IMR-90 (cell line): ENCODE measurements at regions not wholly inside any gene's neighbourhood (a gene's known extent, or its start where the extent isn't known, plus 50 kb on each side); places are given as distances from the start of the nearest gene placed in this dataset.

Source experiments
- ATAC-seq: fragments of 200-7000 bp; cut with Tn5 transposase; 2 replicates; pipeline ENCODE4 v1.9.1; 2020; ENCODE audit warnings: low read depth, mild to moderate bottlenecking, moderate library complexity
- BruUV-seq: library from RNA; stranded (reverse); fragments of 400-500 nt; replicated peaks from 2 replicates; lab custom pipeline; 2021; lab: Mats Ljungman, UMichigan
- CTCF ChIA-PET: fragments of 300-600 bp; formaldehyde crosslinking; extraction: SDS; loops from one replicate; lab custom pipeline; 2021; ENCODE audit warnings: antibody characterized with exemption; lab: Yijun Ruan, JAX
- POLR2A ChIA-PET: fragments of 300-600 bp; sonication (Branson Sonifier 250); formaldehyde crosslinking; loops from one replicate; lab custom pipeline; 2022; ENCODE audit warnings: antibody characterized with exemption; ENCODE audit not compliant: unreplicated experiment; lab: Charles Lee
- DNase-seq: peaks from one replicate; pipeline ENCODE4 v3.0.0; 2013
- H2AFZ ChIP-seq: replicated peaks from 2 replicates; pipeline ENCODE3; 2013; ENCODE audit warnings: low read length, mild to moderate bottlenecking; ENCODE audit not compliant: poor library complexity
- H2AK5ac ChIP-seq: 2 replicates; pipeline ENCODE4 v1.6.1; 2013; ENCODE audit warnings: low read depth, low read length, inconsistent platforms
- H2AK9ac ChIP-seq: replicated peaks from 2 replicates; pipeline ENCODE3; 2013; ENCODE audit warnings: mild to moderate bottlenecking, low read depth, low read length, moderate library complexity; ENCODE audit not compliant: poor library complexity
- H2BK120ac ChIP-seq: 2 replicates; pipeline ENCODE4 v1.6.1; 2013; ENCODE audit warnings: low read depth, low read length, inconsistent platforms
- H2BK15ac ChIP-seq: 3 replicates; pipeline ENCODE4 v1.6.1; 2013; ENCODE audit warnings: low read depth, low read length, inconsistent platforms
- H2BK20ac ChIP-seq: 2 replicates; pipeline ENCODE4 v1.6.1; 2013; ENCODE audit warnings: low read depth, mild to moderate bottlenecking, inconsistent platforms, low read length, moderate library complexity
- H2BK5ac ChIP-seq: 2 replicates; pipeline ENCODE4 v1.6.1; 2013; ENCODE audit warnings: mild to moderate bottlenecking, low read depth, low read length, inconsistent platforms; ENCODE audit not compliant: poor library complexity, severe bottlenecking
- H3K14ac ChIP-seq: replicated peaks from 2 replicates; pipeline ENCODE4 v1.6.1; 2013; ENCODE audit warnings: low read depth, low read length, inconsistent platforms
- H3K18ac ChIP-seq: 2 replicates; pipeline ENCODE4 v1.6.1; 2013; ENCODE audit warnings: low read depth, low read length, control low read depth
- H3K23ac ChIP-seq: 2 replicates; pipeline ENCODE4 v1.6.1; 2013; ENCODE audit warnings: low read depth, low read length, inconsistent platforms
- H3K27ac ChIP-seq: 2 replicates; pipeline ENCODE4 v1.5.1; 2013; ENCODE audit warnings: mild to moderate bottlenecking, control low read depth, low read length; ENCODE audit not compliant: insufficient read depth
- H3K27me3 ChIP-seq: 2 replicates; pipeline ENCODE4 v1.6.1; 2013; ENCODE audit warnings: low read length; ENCODE audit not compliant: control insufficient read depth, insufficient read depth
- H3K36me3 ChIP-seq: 2 replicates; pipeline ENCODE4 v1.6.1; 2013; ENCODE audit warnings: low read length, mixed read lengths; ENCODE audit not compliant: control insufficient read depth, insufficient read depth
- H3K4ac ChIP-seq: 2 replicates; pipeline ENCODE4 v1.6.1; 2013; ENCODE audit warnings: low read depth, low read length, inconsistent platforms
- H3K4me1 ChIP-seq: 2 replicates; pipeline ENCODE4 v1.6.1; 2013; ENCODE audit warnings: low read length, mixed read lengths; ENCODE audit not compliant: control insufficient read depth, insufficient read depth
- H3K4me2 ChIP-seq: 2 replicates; pipeline ENCODE4 v1.6.1; 2013; ENCODE audit warnings: low read depth, mild to moderate bottlenecking, control low read depth, low read length, moderate library complexity
- H3K4me3 ChIP-seq: 2 replicates; pipeline ENCODE4 v1.5.1; 2013; ENCODE audit warnings: low read depth, mild to moderate bottlenecking, control low read depth, low read length, moderate library complexity; ENCODE audit not compliant: insufficient read depth
- H3K56ac ChIP-seq: 2 replicates; pipeline ENCODE4 v1.6.1; 2013; ENCODE audit warnings: low read length, inconsistent platforms; ENCODE audit not compliant: insufficient read depth; ENCODE audit errors: extremely low read depth
- H3K79me1 ChIP-seq, 2 experiments: 2 replicates each; pipeline ENCODE4 v1.6.1; 2013; ENCODE audit warnings: low read length in 2 of 2, inconsistent platforms in 1 of 2, low read depth in 1 of 2
- H3K9ac ChIP-seq: 2 replicates; pipeline ENCODE4 v1.6.1; 2013; ENCODE audit warnings: low read depth, low read length, control low read depth
- H3K9me1 ChIP-seq: 2 replicates; pipeline ENCODE4 v1.6.1; 2013; ENCODE audit warnings: low read length, inconsistent platforms; ENCODE audit not compliant: insufficient read depth
- H3K9me3 ChIP-seq: 2 replicates; pipeline ENCODE4 v1.6.1; 2013; ENCODE audit warnings: low read length; ENCODE audit not compliant: control insufficient read depth, insufficient read depth
- H4K20me1 ChIP-seq: 2 replicates; pipeline ENCODE4 v1.6.1; 2013; ENCODE audit warnings: low read length, inconsistent platforms; ENCODE audit not compliant: insufficient read depth
- H4K5ac ChIP-seq: 2 replicates; pipeline ENCODE4 v1.6.1; 2013; ENCODE audit warnings: mild to moderate bottlenecking, low read depth, low read length, control low read depth
- H4K8ac ChIP-seq, 2 experiments: 2 replicates each; pipeline ENCODE4 v1.6.1; 2013; ENCODE audit warnings: low read depth in 2 of 2, low read length in 2 of 2, control low read depth in 1 of 2, inconsistent platforms in 1 of 2
- H4K91ac ChIP-seq: 2 replicates; pipeline ENCODE4 v1.6.1; 2013; ENCODE audit warnings: low read depth, low read length, inconsistent platforms; ENCODE audit not compliant: insufficient read depth
- CEBPB ChIP-seq: IDR thresholded peaks from 2 replicates; pipeline ENCODE4 v1.6.1; 2012; ENCODE audit warnings: low read depth, low read length, improper control_type of control experiment
- POLR2A ChIP-seq: IDR thresholded peaks from 2 replicates; pipeline ENCODE4 v1.6.1; 2012; ENCODE audit warnings: mild to moderate bottlenecking, low read depth, low read length
- WGBS, 2 experiments: methylation state at CpG; one replicate each; pipeline versions ENCODE4 v1.1.5 to v1.1.7; 2013; ENCODE audit warnings: missing lambda C conversion rate in 2 of 2; ENCODE audit not compliant: insufficient read length in 1 of 2; ENCODE audit errors: extremely low coverage in 2 of 2; 5-methylcytosine and 5-hydroxymethylcytosine counted together
- dilution Hi-C: fragments of 300-500 bp; cut with HindIII; formaldehyde crosslinking; loops from one replicate; pipeline ENCODE4 v1.14.3; 2018; ENCODE audit warnings: low sequenced_read_pairs; ENCODE audit not compliant: unreplicated experiment
- in situ Hi-C: fragments of 300-500 bp; cut with MboI; formaldehyde crosslinking; loops from 3 replicates; pipeline ENCODE4 v1.14.3; 2019; ENCODE audit warnings: low sequenced_read_pairs, inconsistent platforms, mixed read lengths
- intact Hi-C: fragments of 100-400 bp; cut with micrococcal nuclease; formaldehyde crosslinking; loops from 2 replicates; pipeline ENCODE4 v1.10.0; 2022

DNA sequence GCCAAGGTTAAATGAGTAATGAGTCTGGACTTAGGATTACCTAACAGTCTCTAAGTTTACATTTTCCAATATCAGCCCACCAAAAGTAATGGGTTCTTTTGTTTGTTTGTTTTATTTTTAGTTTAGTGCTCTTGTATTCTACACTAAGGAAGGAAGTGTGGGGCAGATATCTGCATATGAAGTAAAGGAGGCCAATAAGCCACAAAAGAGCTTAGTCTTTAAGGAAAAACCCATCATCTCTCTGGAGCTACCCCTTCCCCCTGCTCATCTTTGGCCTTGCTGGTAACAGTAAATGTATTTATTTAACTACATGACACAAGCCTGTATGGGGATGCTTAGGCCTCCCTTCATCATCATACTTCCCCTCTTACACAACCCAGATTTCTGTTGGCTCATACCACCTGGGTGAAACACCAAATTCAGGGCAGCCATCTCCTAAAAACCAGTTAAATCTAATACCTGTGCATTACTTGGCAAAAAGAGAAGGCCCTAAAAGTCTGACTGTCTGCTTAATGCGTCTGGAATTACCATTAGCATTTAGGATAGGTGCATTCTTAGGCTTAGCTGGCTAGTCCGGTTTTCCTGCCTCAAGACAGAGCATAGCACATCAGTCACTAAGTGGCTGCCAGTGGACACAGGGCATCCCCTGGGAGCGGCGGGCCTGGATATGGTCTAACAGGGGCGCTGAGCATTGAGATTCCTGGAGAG lies 96.8 kb upstream of the ADGRL2 start:
- Histone ChIP-seq H3K4ac (peak overlapping the region; percentile 93), H4K20me1 (no peaks in the 10 kb centered on the region), H3K4me3 (no peak overlapping the region), H2AK9ac (peak overlapping the region; percentile 65), H3K9me3 (no peaks in the 10 kb centered on the region), H3K27ac (peak overlapping the region; percentile 61), H3K14ac (peak overlapping the region; percentile 88), H4K8ac (peak overlapping the region; percentile 59 to 84), H2AK5ac (peak overlapping the region; percentile 71), H3K9me1 (peaks cover 2% of the 10 kb centered on the region; the same call in 1 of the 2 replicates), H2BK15ac (peak overlapping the region; percentile 72; the same call in 2 of the 3 replicates), H3K18ac (peak overlapping the region; percentile 64), H3K79me1 (no peaks in the 10 kb centered on the region), H3K27me3 (no peaks in the 10 kb centered on the region), H3K9ac (no peak overlapping the region), H3K4me2 (peak overlapping the region; percentile 17; the same call in 1 of the 2 replicates), H4K5ac (peak overlapping the region; percentile 3; the same call in 1 of the 2 replicates), H3K23ac (peak overlapping the region; percentile 75; the same call in 1 of the 2 replicates), H2BK5ac (peak overlapping the region; percentile 82), H3K36me3 (no peaks in the 10 kb centered on the region), H2BK120ac (peak overlapping the region; percentile 95), H2BK20ac (peak overlapping the region; percentile 96), H2AFZ (peak overlapping the region; percentile 47), H3K4me1 (peaks cover 13% of the 10 kb centered on the region), H3K56ac (0 out of 2 replicates have a peak overlapping the region, but pooled peaks have one; percentile 49), H4K91ac (peak overlapping the region; percentile 87)
- POLR2A ChIA-PET: no interaction called here
- in situ Hi-C loops (no loop called here), dilution Hi-C loops (no loop called here), intact Hi-C loops (no loop called here)
- DNase-seq (peak; percentile 78), ATAC-seq (peak; percentile 18)
- CTCF ChIA-PET: no interaction called here
- WGBS, 2 experiments: no CpG with 5 or more reads among the region's 5 CpGs
- peak; percentile 84 for TF ChIP-seq CEBPB
- TF ChIP-seq POLR2A: no peak
- no TSS peak for BruUV-seq
